NCI-H2029 treated with DMSO at 0.1 percent for 48 hours (cell line): ENCODE measurements at regions not wholly inside any gene's neighbourhood (a gene's known extent, or its start where the extent isn't known, plus 50 kb on each side); places are given as distances from the start of the nearest gene placed in this dataset.
"Not testable (repeated sequence)": the region's sequence is repeated elsewhere in the genome, so short reads cannot be mapped to it uniquely, and the experiment has no call there.

Experiments
- DNase-seq: peaks from one replicate; lab custom pipeline; 2025; lab: John Stamatoyannopoulos, UW

DNA sequence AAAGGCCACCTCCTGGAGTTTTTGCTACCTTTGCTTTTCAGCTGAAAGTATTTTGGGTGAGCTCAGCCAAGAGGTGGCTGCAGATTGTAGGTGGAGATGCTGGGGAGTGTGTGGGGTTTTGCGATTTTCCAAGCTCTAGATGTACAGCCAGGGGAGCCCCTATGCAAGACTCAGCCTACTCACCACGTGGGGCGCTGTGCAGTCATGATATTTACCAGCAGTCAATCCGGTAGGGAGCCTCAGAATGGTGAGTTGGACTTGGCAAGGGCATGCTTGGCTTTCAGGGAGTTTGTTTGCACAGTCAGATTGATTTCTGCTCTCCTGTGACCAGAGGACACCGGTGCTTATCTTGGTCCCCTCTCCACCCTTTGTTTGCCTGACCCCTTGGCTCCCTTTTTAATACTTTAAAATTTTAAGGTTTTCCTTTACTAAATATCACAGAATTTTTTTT is 175.3 kb downstream of the UTP18 start:
- peak; percentile 79 for DNase-seq

- peak; percentile 65 for DNase-seq
Measured at GRCh38 chr17:51439395-51440229, 179.3 kb downstream of the UTP18 start.

- DNase-seq: no peak
Measured at GRCh38 chr17:51441431-51441830, 181.1 kb downstream of the UTP18 start.

GRCh38 chr17:51442088-51442865 is 181.9 kb downstream of the UTP18 start:
- no peak for DNase-seq

- no peak for DNase-seq
Measured at GRCh38 chr17:51443646-51444045, 183.3 kb downstream of the UTP18 start.

DNA sequence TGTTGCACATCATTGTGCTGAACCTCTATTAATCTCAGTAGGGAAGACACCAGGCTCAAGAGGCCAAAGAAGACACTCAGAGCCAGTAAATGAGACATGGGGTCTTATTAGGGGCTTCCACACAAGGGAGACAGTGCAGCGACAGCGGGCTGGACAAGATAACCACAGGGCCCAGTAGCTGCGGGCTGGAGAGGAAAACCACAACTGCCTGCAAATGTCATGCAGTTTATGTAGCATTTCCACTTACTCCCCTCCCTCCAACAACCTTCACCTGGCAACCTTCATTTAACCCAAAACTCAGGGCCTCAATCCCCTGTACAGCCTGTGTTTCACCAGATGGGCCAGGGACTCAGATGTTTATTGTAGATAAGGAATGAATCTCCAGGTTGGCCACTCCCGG is 185.6 kb downstream of the UTP18 start:
- no peak for DNase-seq

- no peak for DNase-seq
Measured at GRCh38 chr17:51454456-51454978, 194.2 kb downstream of the UTP18 start.

DNA sequence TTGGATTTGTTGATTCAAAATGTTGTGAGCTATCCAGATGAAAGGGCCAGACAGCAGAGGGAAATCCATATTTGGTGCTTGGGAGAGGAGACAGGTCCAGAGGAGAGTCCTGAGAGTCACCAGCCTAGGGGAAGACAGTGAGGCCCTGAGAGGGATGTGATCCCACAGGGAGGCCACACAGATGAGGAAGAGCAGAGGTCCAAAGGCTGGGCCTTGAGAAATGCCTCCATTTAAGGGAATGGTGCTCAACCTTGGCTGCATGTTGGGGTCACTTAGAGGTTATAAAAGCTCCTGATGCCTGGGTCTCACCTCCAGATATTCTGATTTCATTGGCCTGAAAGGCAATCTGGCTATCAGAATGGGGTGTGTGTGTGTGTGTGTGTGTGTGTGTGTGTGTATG is 194.9 kb downstream of the UTP18 start:
- DNase-seq: no peak

GRCh38 chr17:51455931-51456330 is 195.6 kb downstream of the UTP18 start:
- DNase-seq: no peak

DNA sequence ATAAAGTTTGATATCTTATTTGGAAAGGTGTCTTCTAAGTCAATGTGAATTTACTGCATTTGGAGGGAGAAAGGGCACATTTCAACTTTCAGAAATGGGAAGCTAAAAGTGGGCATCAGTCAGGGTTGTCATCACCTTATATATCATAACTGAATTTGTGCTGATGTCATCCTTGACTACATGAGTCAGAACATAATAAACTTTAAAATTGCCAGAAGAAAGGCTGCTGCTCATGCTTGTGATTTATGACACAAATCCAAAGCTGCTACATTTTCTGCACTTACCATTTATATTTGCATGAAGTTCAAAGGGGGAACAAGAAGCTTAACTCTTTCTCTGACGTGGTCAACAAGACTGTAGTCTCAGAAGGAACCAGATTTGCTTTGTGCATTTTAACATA is 196.6 kb downstream of the UTP18 start:
- DNase-seq: no peak

DNA sequence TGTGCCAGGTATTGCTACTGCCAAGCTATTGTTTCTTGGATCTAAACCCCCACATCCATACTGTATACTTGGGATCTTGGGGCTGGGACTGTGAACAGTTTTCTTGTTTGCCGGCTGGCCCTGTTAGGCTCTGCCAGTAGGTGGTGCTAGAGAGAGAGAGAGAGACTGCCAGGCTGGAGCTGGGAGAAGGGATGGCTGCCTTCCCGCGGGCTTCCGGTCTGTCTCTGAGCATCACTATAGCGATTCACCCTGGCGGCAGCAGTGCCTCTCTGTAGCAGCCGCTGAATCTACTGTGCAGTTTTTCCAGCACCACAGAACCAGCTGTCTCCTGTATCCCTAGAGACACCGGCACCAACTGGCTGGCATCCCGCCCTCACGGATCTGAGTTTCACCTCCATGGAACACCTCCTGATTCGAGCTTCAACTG is 201.2 kb downstream of the UTP18 start:
- DNase-seq: peak; percentile 35

- no peak for DNase-seq
Measured at GRCh38 chr17:51463353-51463752, 203.0 kb downstream of the UTP18 start.

DNA sequence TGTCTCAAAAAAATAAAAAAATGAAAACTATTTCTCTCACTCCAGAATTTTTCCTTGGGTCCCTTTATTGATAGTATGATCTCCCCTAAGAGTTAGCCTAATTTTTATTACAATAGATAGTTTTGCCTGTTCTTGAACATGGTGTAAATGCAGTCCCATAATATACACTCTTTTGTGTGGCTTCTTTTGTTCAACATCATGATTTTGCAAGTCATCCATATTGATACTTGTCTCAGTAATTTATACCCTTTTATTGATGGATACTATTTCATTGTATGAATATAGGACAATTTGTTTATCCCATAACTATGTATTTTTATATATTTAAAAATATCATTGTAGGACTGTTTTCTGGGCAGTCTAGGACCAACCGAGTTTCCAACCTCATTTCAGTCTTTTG is 207.0 kb downstream of the UTP18 start:
- DNase-seq: no peak

- no peak for DNase-seq
Measured at GRCh38 chr17:51472670-51473205, 212.4 kb downstream of the UTP18 start.

DNA sequence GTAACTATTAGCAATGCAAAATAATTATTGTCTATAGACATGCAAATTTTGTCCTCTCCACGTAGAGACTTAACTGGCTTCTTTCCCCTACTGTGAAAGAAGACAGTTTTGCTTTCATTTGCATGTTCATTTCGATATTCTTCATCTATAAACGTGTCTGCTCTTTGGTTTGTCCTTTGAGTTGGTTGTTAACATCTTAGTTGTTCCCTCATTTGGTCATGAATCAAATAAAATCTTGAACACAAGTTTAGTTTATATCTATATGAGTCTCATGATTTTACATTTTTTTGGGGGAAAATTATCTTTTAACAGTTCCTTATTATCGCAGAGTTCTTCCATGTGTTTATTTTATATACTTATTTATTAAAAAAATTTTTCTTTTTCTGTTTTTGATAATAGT is 214.4 kb downstream of the UTP18 start:
- DNase-seq: no peak

- DNase-seq: no peak
Measured at GRCh38 chr17:51475730-51476129, 215.4 kb downstream of the UTP18 start.

- DNase-seq: no peak
Measured at GRCh38 chr17:51479303-51479702, 219.0 kb downstream of the UTP18 start.

- DNase-seq: no peak
Measured at GRCh38 chr17:51481370-51481769, 221.0 kb downstream of the UTP18 start.

DNA sequence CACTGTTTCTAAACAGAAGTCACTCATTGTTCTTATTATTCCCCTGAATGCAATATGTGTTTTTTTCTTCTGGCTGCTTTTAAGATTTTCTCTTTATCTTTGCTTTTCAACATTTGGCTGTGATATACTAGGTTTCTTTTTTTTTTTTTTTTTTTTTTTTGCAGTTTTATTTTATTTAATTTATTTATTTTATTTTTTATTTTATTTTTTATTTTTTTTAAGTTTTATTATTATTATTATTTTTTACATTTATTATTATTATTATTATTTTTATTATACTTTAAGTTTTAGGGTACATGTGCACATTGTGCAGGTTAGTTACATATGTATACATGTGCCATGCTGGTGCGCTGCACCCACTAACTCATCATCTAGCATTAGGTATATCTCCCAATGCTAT is 221.9 kb downstream of the UTP18 start:
- DNase-seq: not testable (repeated sequence)

GRCh38 chr17:51486091-51486490 is 225.7 kb downstream of the UTP18 start:
- DNase-seq: no peak

GRCh38 chr17:51486885-51487520 is 226.7 kb downstream of the UTP18 start:
- DNase-seq: no peak

DNA sequence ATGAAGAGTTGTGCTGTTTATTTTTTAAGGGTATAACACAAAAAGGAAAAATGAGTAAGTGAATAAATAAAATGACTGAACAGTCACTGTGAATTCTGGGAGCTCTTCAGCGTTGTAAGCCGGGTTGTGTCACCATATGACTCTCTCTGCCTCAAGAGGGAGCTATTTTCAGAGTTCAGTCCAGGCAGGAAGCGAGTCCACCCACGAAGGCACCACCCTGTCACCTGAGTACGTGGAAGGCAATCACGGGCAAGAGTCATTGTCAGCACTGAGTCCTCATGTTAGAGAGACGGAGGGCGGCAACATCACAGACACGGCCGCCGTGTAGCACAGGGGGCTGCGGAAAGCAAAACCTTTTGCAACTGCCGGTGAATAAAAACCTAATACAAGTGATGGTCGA is 227.6 kb downstream of the UTP18 start:
- no peak for DNase-seq
